ENCODE measurements at regions not wholly inside any gene's neighbourhood (a gene's known extent, or its start where the extent isn't known, plus 50 kb on each side); places are given as distances from the start of the nearest gene placed in this dataset.

- ChIA-PET POLR2A (no interaction called here), CTCF (interaction anchor here (0.6 kb wide), 1 partner anchor 1256 kb away, joined by 3 read pairs; no protein-coding TSS in a partner anchor)
- Histone ChIP-seq H3K4me2 (ENCODE audit: insufficient read depth, low read length) (no peak overlapping the region), H2AFZ (ENCODE audit: low read depth, low read length) (no peak overlapping the region), H3K4me1 (ENCODE audit: control insufficient read depth, extremely low read depth, insufficient read depth, low read length) (no peaks in the 10 kb centered on the region), H3K27ac (ENCODE audit: insufficient read depth, low read depth, low read length) (no peak overlapping the region), H3K4me3 (replicated peaks in 1 of 3; ENCODE audit: insufficient read depth in 1 of 3, low read depth in 1 of 3, low read length in 3 of 3) (no peak overlapping the region), H4K20me1 (replicated peaks; ENCODE audit: control insufficient read depth, extremely low read depth, insufficient read depth, low read length) (no peaks in the 10 kb centered on the region), H3K9ac (replicated peaks; ENCODE audit: extremely low read depth, insufficient read depth, low read length) (no peak overlapping the region), H3K27me3 (ENCODE audit: control insufficient read depth in 2 of 2, insufficient read depth in 2 of 2, low read length in 2 of 2) (peaks cover 0 to 3% of the 10 kb centered on the region in 2 experiments), H3K9me1 (replicated peaks; ENCODE audit: control insufficient read depth, extremely low read depth, insufficient read depth, low read length) (no peaks in the 10 kb centered on the region), H3K9me3 (replicated peaks; ENCODE audit: control insufficient read depth, insufficient read depth, low read length) (no peaks in the 10 kb centered on the region), H3K36me3 (ENCODE audit: control insufficient read depth in 2 of 2, extremely low read depth in 1 of 2, insufficient read depth in 2 of 2, low read length in 2 of 2) (no peaks in the 10 kb centered on the region), H3K79me2 (ENCODE audit: control insufficient read depth, insufficient read depth, low read length) (no peaks in the 10 kb centered on the region)
- no peak for FAIRE-seq
- BruUV-seq (replicated peaks), result no TSS peak
- intact Hi-C loops (cut with micrococcal nuclease), result no loop called here
- DNase-seq (ENCODE audit: low read depth, low spot score), result no peak
- dilution Hi-C loops (cut with MboI; ENCODE audit: extremely low pct_ligation_motif_present, low sequenced_read_pairs), result no loop called here
- TF ChIP-seq GATA2 (IDR thresholded peaks at IDR 0.05; ENCODE audit: insufficient read depth, insufficient read length, low read depth, low read length) (no peak), JUN (IDR thresholded peaks at IDR 0.05; ENCODE audit: borderline replicate concordance, insufficient read depth, insufficient read length, low read depth) (no peak)
Observed at GRCh38 chr9:17967731-17968130, 388.9 kb downstream of the SH3GL2 start.

- Histone ChIP-seq H4K20me1 (replicated peaks; ENCODE audit: control insufficient read depth, extremely low read depth, insufficient read depth, low read length) (no peaks in the 10 kb centered on the region), H3K27ac (ENCODE audit: insufficient read depth, low read depth, low read length) (no peak overlapping the region), H3K9me3 (replicated peaks; ENCODE audit: control insufficient read depth, insufficient read depth, low read length) (no peaks in the 10 kb centered on the region), H3K4me1 (ENCODE audit: control insufficient read depth, extremely low read depth, insufficient read depth, low read length) (no peaks in the 10 kb centered on the region), H3K4me2 (ENCODE audit: insufficient read depth, low read length) (no peak overlapping the region), H3K36me3 (ENCODE audit: control insufficient read depth in 2 of 2, extremely low read depth in 1 of 2, insufficient read depth in 2 of 2, low read length in 2 of 2) (no peaks in the 10 kb centered on the region), H2AFZ (ENCODE audit: low read depth, low read length) (no peak overlapping the region), H3K9ac (replicated peaks; ENCODE audit: extremely low read depth, insufficient read depth, low read length) (no peak overlapping the region), H3K79me2 (ENCODE audit: control insufficient read depth, insufficient read depth, low read length) (no peaks in the 10 kb centered on the region), H3K27me3 (ENCODE audit: control insufficient read depth in 2 of 2, insufficient read depth in 2 of 2, low read length in 2 of 2) (peaks cover 0 to 3% of the 10 kb centered on the region in 2 experiments), H3K4me3 (replicated peaks in 1 of 3; ENCODE audit: insufficient read depth in 1 of 3, low read depth in 1 of 3, low read length in 3 of 3) (no peak overlapping the region), H3K9me1 (replicated peaks; ENCODE audit: control insufficient read depth, extremely low read depth, insufficient read depth, low read length) (no peaks in the 10 kb centered on the region)
- FAIRE-seq (no peak), DNase-seq (ENCODE audit: low read depth, low spot score) (no peak)
- BruUV-seq (replicated peaks), result no TSS peak
- intact Hi-C loops (cut with micrococcal nuclease), result no loop called here
- TF ChIP-seq FOS (IDR thresholded peaks at IDR 0.05; ENCODE audit: borderline replicate concordance, insufficient read depth, low read length) (no peak), GATA2 (IDR thresholded peaks at IDR 0.05; ENCODE audit: insufficient read depth, insufficient read length, low read depth, low read length) (no peak), POLR2A (IDR thresholded peaks at IDR 0.05; ENCODE audit: low read depth, low read length) (no peak), MAX (IDR thresholded peaks at IDR 0.05; ENCODE audit: insufficient read depth, insufficient read length) (no peak), POLR2AphosphoS5 (IDR thresholded peaks at IDR 0.05; ENCODE audit: insufficient read depth, low read depth, low read length) (no peak), EZH2 (IDR thresholded peaks at IDR 0.05; ENCODE audit: borderline replicate concordance, low read depth, low read length, severe bottlenecking) (no peak), MYC (IDR thresholded peaks at IDR 0.05; ENCODE audit: low read depth, low read length) (no peak), CTCF (IDR thresholded peaks at IDR 0.05; ENCODE audit: extremely low read depth in 1 of 2, insufficient read depth in 1 of 2, low read depth in 1 of 2, low read length in 2 of 2) (no peak), JUN (IDR thresholded peaks at IDR 0.05; ENCODE audit: borderline replicate concordance, insufficient read depth, insufficient read length, low read depth) (no peak)
- ChIA-PET POLR2A (no interaction called here), CTCF (no interaction called here)
- dilution Hi-C loops (cut with MboI; ENCODE audit: extremely low pct_ligation_motif_present, low sequenced_read_pairs), result no loop called here
Observed at GRCh38 chr9:17969232-17969631, 390.4 kb downstream of the SH3GL2 start.
